Mucosa of descending colon (tissue), 3 donors: ENCODE measurements at regions not wholly inside any gene's neighbourhood (a gene's known extent, or its start where the extent isn't known, plus 50 kb on each side); places are given as distances from the start of the nearest gene placed in this dataset.

ENCODE experiments used
- ATAC-seq: fragments of 200-7000 bp; cut with Tn5 transposase; one replicate; pipeline ENCODE4 v1.9.1; 2020; ENCODE audit warnings: mild to moderate bottlenecking, moderate library complexity
- DNase-seq, 3 donors: peaks; one replicate each; pipeline ENCODE4 v3.0.0-alpha.2; 2020
- H3K36me3 ChIP-seq: fragments of 200-600 bp; one replicate; pipeline ENCODE4 v1.8.0; 2021; ENCODE audit warnings: low read depth, mild to moderate bottlenecking
- H3K4me1 ChIP-seq: fragments of 200-600 bp; one replicate; pipeline ENCODE4 v1.8.0; 2021; ENCODE audit warnings: low read depth, mild to moderate bottlenecking
- H3K4me3 ChIP-seq: fragments of 200-600 bp; one replicate; pipeline ENCODE4 v1.8.0; 2021; ENCODE audit warnings: mild to moderate bottlenecking
- H3K9me3 ChIP-seq: fragments of 200-600 bp; one replicate; pipeline ENCODE4 v1.8.0; 2021; ENCODE audit warnings: mild to moderate bottlenecking
- CTCF ChIP-seq: fragments of 200-600 bp; IDR thresholded peaks from one replicate; pipeline ENCODE4 v1.8.0; 2022; ENCODE audit warnings: antibody characterized with exemption, mild to moderate bottlenecking
- intact Hi-C, 2 donors: fragments of 100-400 bp; cut with DNase I in 1 of 2; cut with micrococcal nuclease in 1 of 2; formaldehyde crosslinking; loops; one replicate each; pipeline versions ENCODE4 v1.11.0 to v1.11.1; 2022; cut with DNase I, micrococcal nuclease
- donor health status: DM: no; HTN: no; CAD: no; lungs with moderate emphysema.
- donor health status: DM: no; HTN: no; CAD: no.
- donor health status: DM: no; HTN: yes; CAD: no.

GRCh38 chr11:27217496-27217895 lies 145.5 kb downstream of the CCDC34 start:
- no peaks in the 10 kb centered on the region for H3K9me3 ChIP-seq
- DNase-seq, result no peak
- H3K36me3 ChIP-seq, result no peaks in the 10 kb centered on the region
- intact Hi-C loops, result no loop called here
- no peak for TF ChIP-seq CTCF
- no peaks in the 10 kb centered on the region for H3K4me1 ChIP-seq
- no peak overlapping the region for H3K4me3 ChIP-seq
- no peak for ATAC-seq

- peak in 1 of 3 donors; percentile 41 for DNase-seq
- Histone ChIP-seq H3K36me3 (no peaks in the 10 kb centered on the region), H3K4me3 (no peak overlapping the region), H3K9me3 (no peaks in the 10 kb centered on the region), H3K4me1 (no peaks in the 10 kb centered on the region)
- no peak for TF ChIP-seq CTCF
- intact Hi-C loops, result no loop called here
- ATAC-seq, result peak; percentile 30
Observed at GRCh38 chr11:27216270-27217149, 146.5 kb downstream of the CCDC34 start.

- no peaks in the 10 kb centered on the region for H3K9me3 ChIP-seq
- intact Hi-C loops, result no loop called here
- no peak overlapping the region for H3K4me3 ChIP-seq
- DNase-seq (no peak), ATAC-seq (peak; percentile 32)
- TF ChIP-seq CTCF, result no peak
- no peaks in the 10 kb centered on the region for H3K4me1 ChIP-seq
- no peaks in the 10 kb centered on the region for H3K36me3 ChIP-seq
Observed at GRCh38 chr11:27215471-27216269, 147.3 kb downstream of the CCDC34 start.

- Histone ChIP-seq H3K9me3 (no peaks in the 10 kb centered on the region), H3K4me1 (no peaks in the 10 kb centered on the region), H3K4me3 (no peak overlapping the region), H3K36me3 (no peaks in the 10 kb centered on the region)
- intact Hi-C loops, result no loop called here
- DNase-seq (no peak), ATAC-seq (no peak)
- no peak for TF ChIP-seq CTCF
Observed at GRCh38 chr11:27214713-27215112, 148.3 kb downstream of the CCDC34 start.

- no peaks in the 10 kb centered on the region for H3K36me3 ChIP-seq
- no peak for DNase-seq
- no peak for TF ChIP-seq CTCF
- H3K4me3 ChIP-seq, result no peak overlapping the region
- no peak for ATAC-seq
- H3K9me3 ChIP-seq, result no peaks in the 10 kb centered on the region
- H3K4me1 ChIP-seq, result no peaks in the 10 kb centered on the region
- intact Hi-C loops, result no loop called here
Observed at GRCh38 chr11:27213232-27213660, 149.8 kb downstream of the CCDC34 start.
